Sigmoid colon (tissue), 6 donors: ENCODE measurements at regions not wholly inside any gene's neighbourhood (a gene's known extent, or its start where the extent isn't known, plus 50 kb on each side); places are given as distances from the start of the nearest gene placed in this dataset.
A peak's percentile ranks its signal among the peaks of the same experiment; 100 is the strongest.

Experiments used
- DNase-seq: peaks from one replicate; pipeline ENCODE4 v3.0.0-alpha.2; 2019
- H3K27ac ChIP-seq, 4 donors: fragments of 200-600 bp; sonication (generic); one replicate each; pipeline ENCODE4 v1.5.1; 2016 to 2019; ENCODE audit warnings: mild to moderate bottlenecking in 1 of 4
- H3K27me3 ChIP-seq, 3 donors: fragments of 200-600 bp; sonication (generic); one replicate each; pipeline ENCODE4 v1.5.1; 2019; ENCODE audit warnings: mild to moderate bottlenecking in 1 of 3
- H3K36me3 ChIP-seq, 4 donors: fragments of 200-600 bp; sonication (generic); one replicate each; pipeline ENCODE4 v1.5.1; 2016 to 2019
- H3K4me1 ChIP-seq, 4 donors: fragments of 200-600 bp; sonication (generic); one replicate each; pipeline ENCODE4 v1.5.1; 2017 to 2019
- H3K4me3 ChIP-seq, 4 donors: fragments of 200-600 bp; sonication (generic); one replicate each; pipeline ENCODE4 v1.5.1; 2017 to 2019; ENCODE audit warnings: mild to moderate bottlenecking in 2 of 4, moderate library complexity in 1 of 4
- H3K9me3 ChIP-seq, 4 donors: fragments of 200-600 bp in 3 of 4; sonication (generic) in 3 of 4; one replicate each; pipeline versions ENCODE4 v1.5.1 to v1.6.1; 2013 to 2019
- CTCF ChIP-seq, 4 experiments: fragments of 450-650 bp in 3 of 4; fragments of 200-600 bp in 1 of 4; IDR thresholded peaks; one replicate each; pipeline ENCODE4 v1.5.1; 2016 to 2019; ENCODE audit warnings: antibody characterized with exemption in 4 of 4, mild to moderate bottlenecking in 3 of 4, moderate library complexity in 2 of 4
- EP300 ChIP-seq, 4 donors: sonication (generic); formaldehyde crosslinking; IDR thresholded peaks; one replicate each; pipeline ENCODE4 v1.6.1; 2017; ENCODE audit warnings: antibody characterized with exemption in 4 of 4
- POLR2A ChIP-seq, 2 donors: fragments of 450-650 bp; IDR thresholded peaks; one replicate each; pipeline ENCODE4 v1.6.1; 2016; ENCODE audit warnings: antibody characterized with exemption in 2 of 2, mild to moderate bottlenecking in 2 of 2, moderate library complexity in 2 of 2
- POLR2AphosphoS5 ChIP-seq, 4 donors: sonication (generic); formaldehyde crosslinking; IDR thresholded peaks; one replicate each; pipeline ENCODE4 v1.6.1; 2017; ENCODE audit warnings: antibody characterized with exemption in 4 of 4
- WGBS, 2 donors: extraction: QIAGEN DNeasy Blood & Tissue Kit; methylation state at CpG; one replicate each; pipeline ENCODE4 v1.1.7; 2013; 5-methylcytosine and 5-hydroxymethylcytosine counted together
- intact Hi-C: fragments of 100-400 bp; cut with DNase I; formaldehyde crosslinking; loops from one replicate; pipeline ENCODE4 v1.15.1; 2023
- donor health status: healthy with polysubstance abuse.
- donor health status: healthy.

- peaks cover 0 to 52% (median 41%) of the 10 kb centered on the region in 4 donors for H3K4me1 ChIP-seq
- no peaks in the 10 kb centered on the region for H3K27me3 ChIP-seq
- WGBS, 2 donors = 54 to 59% methylated on average over 2 of the region's 2 CpGs
- peak in 3 of 4 donors; percentile 49 to 87 (median 83) for TF ChIP-seq EP300 (IDR thresholded peaks at IDR 0.05)
- TF ChIP-seq POLR2A (IDR thresholded peaks at IDR 0.05) = no peak
- TF ChIP-seq POLR2AphosphoS5 (IDR thresholded peaks at IDR 0.05) = peak; percentile 81 to 97 (median 92)
- peak overlapping the region in 3 of 4 donors; percentile 65 to 76 (median 66) for H3K27ac ChIP-seq
- intact Hi-C loops = loop anchor here (5.0 kb wide), 2 partner anchors 180 to 1360 kb away; partner anchors contain the start of gene TENT5A
- DNase-seq = peak; percentile 67
- no peak overlapping the region for H3K4me3 ChIP-seq
- H3K36me3 ChIP-seq = no peaks in the 10 kb centered on the region
- no peaks in the 10 kb centered on the region for H3K9me3 ChIP-seq
Measured at GRCh38 chr6:81572020-81572419, 180.5 kb downstream of the TENT5A start.

- Histone ChIP-seq H3K36me3 (no peaks in the 10 kb centered on the region), H3K4me1 (peaks cover 0 to 39% (median 35%) of the 10 kb centered on the region in 4 donors), H3K27me3 (no peaks in the 10 kb centered on the region), H3K9me3 (no peaks in the 10 kb centered on the region), H3K27ac (peak overlapping the region in 3 of 4 donors; percentile 65 to 76 (median 66)), H3K4me3 (no peak overlapping the region)
- TF ChIP-seq POLR2AphosphoS5 (IDR thresholded peaks at IDR 0.05) (no peak), POLR2A (IDR thresholded peaks at IDR 0.05) (no peak), CTCF (IDR thresholded peaks at IDR 0.05) (no peak), EP300 (IDR thresholded peaks at IDR 0.05) (no peak)
- intact Hi-C loops = loop anchor here (5.0 kb wide), 2 partner anchors 182 to 1358 kb away; partner anchors contain the start of gene TENT5A
- DNase-seq = no peak
- 83 to 84% methylated on average over 1 of the region's 1 CpG for WGBS, 2 donors
Measured at GRCh38 chr6:81570681-81571080, 181.8 kb downstream of the TENT5A start.

DNA sequence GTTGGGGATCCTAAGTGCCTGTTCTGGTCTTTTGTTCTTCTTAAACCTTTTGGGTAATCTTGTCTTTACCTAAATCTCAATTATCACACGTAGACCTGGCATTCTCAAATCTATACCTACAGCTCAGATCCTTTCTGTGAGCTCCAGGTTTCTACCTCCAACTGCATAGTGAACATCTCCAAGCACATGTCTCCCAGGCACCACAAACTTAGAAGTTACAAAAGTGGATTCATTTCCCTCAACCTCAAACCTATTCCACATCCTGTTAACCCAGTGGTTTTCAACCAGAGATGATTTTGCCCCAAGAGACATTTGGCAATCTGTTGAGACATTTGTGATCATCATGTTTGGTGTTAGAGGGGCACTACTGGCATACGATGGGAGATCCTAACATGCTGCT, 183.5 kb downstream of the TENT5A start:
- intact Hi-C loops = no loop called here

GRCh38 chr6:81565071-81565470, 187.4 kb downstream of the TENT5A start:
- WGBS, 2 donors = 77 to 87% methylated on average over 2 of the region's 2 CpGs
- TF ChIP-seq CTCF (IDR thresholded peaks at IDR 0.05) (no peak), POLR2AphosphoS5 (IDR thresholded peaks at IDR 0.05) (no peak), POLR2A (IDR thresholded peaks at IDR 0.05) (no peak), EP300 (IDR thresholded peaks at IDR 0.05) (no peak)
- Histone ChIP-seq H3K9me3 (no peaks in the 10 kb centered on the region), H3K36me3 (no peaks in the 10 kb centered on the region), H3K27ac (no peak overlapping the region), H3K4me3 (no peak overlapping the region), H3K4me1 (peaks cover 0 to 28% (median 22%) of the 10 kb centered on the region in 4 donors), H3K27me3 (no peaks in the 10 kb centered on the region)
- intact Hi-C loops = no loop called here
- no peak for DNase-seq

More for the DNA sequence above, 183.5 kb downstream of the TENT5A start:
- H3K9me3 ChIP-seq = no peaks in the 10 kb centered on the region
- WGBS, 2 donors = 88 to 92% methylated on average over 2 of the region's 2 CpGs
- no peak overlapping the region for H3K27ac ChIP-seq
- no peak for TF ChIP-seq CTCF (IDR thresholded peaks at IDR 0.05)
- no peak for TF ChIP-seq POLR2A (IDR thresholded peaks at IDR 0.05)
- no peak for TF ChIP-seq POLR2AphosphoS5 (IDR thresholded peaks at IDR 0.05)
- TF ChIP-seq EP300 (IDR thresholded peaks at IDR 0.05) = no peak
- DNase-seq = no peak
- no peaks in the 10 kb centered on the region for H3K27me3 ChIP-seq
- H3K4me1 ChIP-seq = peaks cover 0 to 37% (median 28%) of the 10 kb centered on the region in 4 donors
- no peak overlapping the region for H3K4me3 ChIP-seq
- H3K36me3 ChIP-seq = no peaks in the 10 kb centered on the region

DNA sequence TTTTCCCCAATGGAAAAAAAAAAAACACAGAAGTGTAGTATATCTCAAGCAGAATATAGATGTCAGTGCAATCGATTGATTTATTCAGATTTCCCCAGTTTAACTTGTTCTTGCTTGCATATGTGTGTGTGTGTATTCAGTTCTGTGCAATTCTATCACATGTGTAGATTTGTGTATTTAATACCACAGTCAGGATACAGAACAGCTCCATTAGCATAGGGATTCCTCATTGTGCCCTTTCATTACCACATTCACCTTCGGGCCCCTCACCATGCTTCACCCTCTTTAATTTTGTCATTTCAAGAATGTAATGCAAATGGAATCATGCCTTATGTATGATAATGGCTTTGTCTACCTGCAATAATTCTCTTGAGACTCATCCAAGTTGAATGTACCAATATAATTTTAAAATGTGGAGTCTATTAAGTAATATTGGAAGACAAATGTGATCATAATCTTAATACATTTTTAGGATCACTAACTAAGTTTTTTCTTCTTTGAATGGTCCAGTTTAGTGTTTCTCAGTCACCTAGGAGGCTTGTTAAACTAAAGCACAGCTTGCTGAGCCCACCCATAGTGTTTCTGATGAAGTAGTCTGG, 187.9 kb downstream of the TENT5A start:
- no peaks in the 10 kb centered on the region for H3K36me3 ChIP-seq
- H3K4me1 ChIP-seq = peaks cover 0 to 28% (median 22%) of the 10 kb centered on the region in 4 donors
- WGBS, 2 donors = 89 to 93% methylated on average over 2 of the region's 2 CpGs
- TF ChIP-seq EP300 (IDR thresholded peaks at IDR 0.05) (no peak), POLR2AphosphoS5 (IDR thresholded peaks at IDR 0.05) (no peak), POLR2A (IDR thresholded peaks at IDR 0.05) (no peak), CTCF (IDR thresholded peaks at IDR 0.05) (no peak)
- intact Hi-C loops = no loop called here
- no peak overlapping the region for H3K27ac ChIP-seq
- no peak for DNase-seq
- H3K9me3 ChIP-seq = no peaks in the 10 kb centered on the region
- H3K4me3 ChIP-seq = no peak overlapping the region
- no peaks in the 10 kb centered on the region for H3K27me3 ChIP-seq
